HUDEP-2 (cell line): ENCODE measurements at regions not wholly inside any gene's neighbourhood (a gene's known extent, or its start where the extent isn't known, plus 50 kb on each side); places are given as distances from the start of the nearest gene placed in this dataset.
"Not testable (repeated sequence)": the region's sequence is repeated elsewhere in the genome, so short reads cannot be mapped to it uniquely, and the experiment has no call there.

Source experiments
- DNase-seq, 76 experiments: peaks; one replicate each; lab custom pipeline; 2025; ENCODE audit not compliant: unreplicated experiment in 76 of 76; lab: John Stamatoyannopoulos, UW

DNA sequence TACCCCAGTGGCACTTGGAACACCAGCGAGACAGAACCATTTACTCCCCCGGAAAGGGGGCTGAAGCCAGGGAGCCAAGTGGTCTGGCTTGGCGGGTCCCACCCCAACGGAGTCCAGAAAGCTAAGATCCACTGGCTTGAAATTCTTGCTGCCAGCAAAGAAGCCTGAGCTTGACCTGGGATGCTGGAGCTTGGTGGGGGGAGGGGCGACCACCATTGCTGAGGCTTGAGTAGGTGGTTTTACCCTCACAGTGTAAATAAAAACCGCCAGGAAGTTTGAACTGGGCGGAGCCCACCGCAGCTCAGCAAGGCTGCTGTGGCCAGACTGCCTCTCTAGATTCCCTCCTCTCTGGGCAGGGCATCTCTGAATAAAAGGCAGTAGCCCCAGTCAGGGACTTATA, 62.8 kb downstream of the RPS24 start:
- DNase-seq = not testable (repeated sequence)

DNA sequence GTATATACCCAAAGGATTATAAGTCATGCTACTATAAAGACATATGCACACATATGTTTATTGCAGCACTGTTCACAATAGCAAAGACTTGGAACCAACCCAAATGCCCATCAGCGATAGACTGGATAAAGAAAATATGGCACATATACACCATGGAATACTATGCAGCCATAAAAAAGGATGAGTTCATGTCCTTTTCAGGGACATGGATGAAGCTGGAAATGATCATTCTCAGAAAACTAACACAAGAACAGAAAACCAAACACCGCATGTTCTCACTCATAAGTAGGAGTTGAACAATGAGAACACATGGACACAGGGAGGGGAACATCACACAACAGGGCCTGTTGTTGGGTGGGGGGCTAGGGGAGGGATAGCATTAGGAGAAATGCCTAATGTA, 68.9 kb downstream of the RPS24 start:
- DNase-seq = not testable (repeated sequence)

DNA sequence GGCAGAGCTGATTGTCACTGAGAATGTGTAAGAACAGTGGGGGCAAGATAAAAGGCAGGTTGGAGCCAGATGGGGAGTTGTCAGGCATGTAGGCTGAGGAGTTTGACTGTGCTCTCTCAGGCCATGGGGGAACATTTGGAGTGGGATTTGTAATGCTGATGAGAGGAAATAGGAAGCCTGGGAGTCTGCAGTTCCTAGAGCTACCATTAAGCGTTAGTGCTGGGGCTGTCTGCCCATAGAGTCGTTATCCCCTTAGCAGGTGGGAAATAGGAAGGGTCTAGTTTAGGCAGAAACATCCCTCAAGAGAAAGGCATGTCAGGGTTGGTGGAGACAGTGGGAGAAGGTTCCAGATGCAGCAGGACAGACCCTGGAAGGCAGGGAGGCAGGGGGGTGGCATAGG, 75.5 kb downstream of the RPS24 start:
- no peak for DNase-seq

DNA sequence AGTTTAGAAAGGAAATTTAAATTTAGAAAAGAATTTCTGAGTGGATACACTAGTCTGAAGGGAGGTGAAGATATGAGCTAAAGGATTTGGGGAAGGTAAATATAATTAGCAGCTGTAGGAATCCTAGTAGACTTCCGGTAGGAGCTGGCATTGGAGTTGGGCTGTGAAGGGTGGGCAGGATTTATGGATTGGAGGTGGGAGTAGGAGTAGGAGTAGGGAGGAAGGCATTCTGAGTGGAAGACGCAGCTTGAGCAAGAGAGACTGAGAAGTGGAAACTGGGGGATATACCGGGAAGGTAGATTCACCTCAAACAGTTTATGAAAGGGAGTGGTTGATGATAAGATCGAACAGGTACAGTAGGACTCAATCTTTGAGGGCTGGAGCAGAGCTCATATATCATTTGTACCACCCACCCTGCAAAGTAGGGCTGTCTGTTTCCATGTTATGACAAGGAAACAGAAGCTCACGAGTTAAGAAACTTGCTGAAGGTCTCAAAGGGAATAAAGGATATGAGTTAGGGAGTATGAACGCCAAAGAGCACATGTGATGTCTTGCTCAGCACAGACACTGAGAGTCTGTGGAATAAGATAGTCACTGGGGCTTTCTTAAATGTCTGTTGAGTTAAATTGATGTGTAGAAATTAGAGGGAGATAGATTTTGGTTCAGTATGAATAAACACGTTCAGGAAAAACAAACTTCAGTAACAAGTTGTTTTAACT, 81.6 kb downstream of the RPS24 start:
- DNase-seq = no peak

DNA sequence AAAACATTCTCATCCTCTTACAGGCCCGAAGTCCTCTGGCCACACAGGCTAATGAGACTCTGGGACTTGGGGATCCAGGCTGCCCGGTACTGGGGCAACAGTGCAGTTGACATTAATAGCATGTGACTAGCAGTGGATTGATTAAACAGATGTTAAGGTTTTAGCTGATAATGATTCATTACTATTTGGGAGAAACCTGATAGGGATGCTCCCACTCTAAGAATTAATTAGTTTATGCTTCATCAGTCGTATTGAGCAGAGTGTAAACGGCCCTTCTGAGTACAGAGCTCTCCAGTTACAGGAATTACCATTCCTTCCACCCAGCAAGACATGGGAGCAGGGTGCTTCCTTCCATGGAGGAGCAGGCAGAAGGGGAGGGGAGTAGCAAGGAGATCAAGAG, 82.7 kb downstream of the RPS24 start:
- DNase-seq = no peak

DNA sequence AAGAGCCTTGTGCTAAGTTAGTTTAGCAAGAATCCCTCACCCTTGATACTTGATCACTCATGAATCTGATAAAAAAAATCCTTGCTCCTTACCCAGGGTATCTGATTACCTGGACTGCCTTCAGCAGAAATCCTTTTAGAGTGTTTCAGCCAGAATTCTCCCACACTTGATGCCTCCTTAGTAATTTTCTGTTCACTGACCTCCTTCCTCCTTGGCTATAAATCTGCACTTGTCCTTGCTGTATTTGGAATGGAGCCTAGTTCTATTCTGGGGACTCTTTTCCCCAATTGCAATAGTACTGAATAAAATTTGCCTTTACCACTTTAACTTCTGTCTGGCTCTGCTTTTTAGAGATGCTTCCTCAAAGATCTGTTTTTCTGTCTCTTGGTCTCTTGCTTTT, 84.9 kb downstream of the RPS24 start:
- DNase-seq = no peak

DNA sequence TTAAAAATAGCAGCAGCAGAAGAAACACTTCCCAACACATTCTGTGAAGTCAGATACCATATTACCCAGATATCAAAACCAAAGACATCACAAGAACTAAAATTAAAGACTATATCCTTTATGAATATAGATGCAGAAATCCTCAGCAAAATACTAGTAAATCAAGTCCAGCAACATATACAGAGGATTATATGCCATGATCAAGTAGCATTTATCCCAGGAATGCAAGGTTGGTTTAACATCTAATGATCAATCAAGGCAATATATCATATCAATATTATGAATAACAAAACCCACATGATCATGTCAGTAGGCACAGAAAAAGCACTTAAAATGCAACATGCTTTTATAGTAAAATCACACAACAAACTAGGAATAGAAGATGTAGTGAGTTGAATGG, 88.1 kb downstream of the RPS24 start:
- no peak for DNase-seq

DNA sequence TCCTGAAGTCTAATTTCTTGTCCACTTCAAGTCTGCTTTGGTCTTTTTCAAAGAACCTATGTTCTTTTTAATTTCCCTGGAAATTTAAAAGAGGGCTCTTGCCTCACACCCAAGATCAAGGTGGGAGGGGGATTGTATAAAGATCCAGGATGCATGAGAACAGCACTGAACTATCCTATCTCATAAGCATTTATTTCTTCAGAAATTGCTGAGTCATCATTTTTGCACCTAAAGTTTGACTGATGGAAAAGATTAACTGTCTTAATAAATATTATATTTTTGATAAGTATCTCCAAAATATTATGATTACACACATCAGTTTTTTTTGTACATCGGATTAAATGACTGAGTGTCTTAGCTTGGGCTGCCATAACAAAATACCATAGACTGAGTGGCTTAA, 90.5 kb downstream of the RPS24 start:
- no peak for DNase-seq

DNA sequence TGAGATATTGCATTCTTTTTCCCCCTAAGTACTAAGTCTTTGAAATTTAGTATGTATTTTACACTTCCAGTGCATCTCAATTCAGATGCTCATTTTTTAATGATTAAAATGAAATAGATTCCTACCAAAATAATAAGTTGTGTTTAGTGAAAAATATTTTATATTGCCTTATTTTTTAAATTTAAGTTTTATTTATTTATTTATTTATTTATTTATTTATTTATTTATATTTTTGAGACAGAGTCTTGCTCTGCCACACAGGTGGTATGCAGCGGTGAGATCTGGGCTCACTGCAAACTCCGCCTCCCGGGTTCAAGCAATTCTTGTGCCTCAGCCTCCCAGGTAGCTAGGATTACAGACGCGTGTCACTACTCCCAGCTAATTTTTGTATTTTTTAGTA, 95.5 kb downstream of the RPS24 start:
- no peak for DNase-seq

DNA sequence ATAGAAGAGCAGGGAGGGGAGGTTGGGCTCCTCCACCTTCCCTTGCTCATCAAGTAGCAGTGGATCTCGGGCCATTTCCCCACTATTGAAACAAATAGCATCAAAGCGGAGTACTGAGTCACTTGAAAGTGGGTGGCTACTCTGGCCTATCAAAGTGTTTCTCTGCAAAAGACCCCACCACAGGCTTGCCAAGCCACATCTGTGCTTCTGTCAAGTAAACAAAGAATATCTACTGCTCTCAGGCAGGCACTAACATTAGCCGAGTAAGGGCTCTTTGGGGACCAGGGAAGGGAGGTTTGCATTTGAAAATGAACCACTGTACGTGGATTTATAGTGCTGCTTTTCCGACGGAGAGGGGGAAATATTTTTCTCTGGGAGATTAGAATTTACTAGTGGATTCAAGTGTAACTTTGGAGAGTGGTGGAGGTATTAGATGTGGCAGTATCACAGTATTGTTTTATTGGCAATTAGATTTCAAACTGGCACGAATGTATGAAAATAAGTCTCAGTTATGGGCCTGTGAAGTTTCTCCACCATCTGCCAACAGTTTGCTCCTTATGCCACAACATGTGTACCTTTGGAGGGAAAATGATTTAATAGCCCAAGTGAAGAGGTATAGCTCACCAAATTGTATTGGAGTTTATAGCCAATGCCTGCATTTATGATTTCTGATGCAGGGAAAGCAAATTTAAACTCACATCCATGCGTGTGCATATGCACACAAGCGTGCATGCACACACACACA, 97.5 kb downstream of the RPS24 start:
- DNase-seq = no peak

DNA sequence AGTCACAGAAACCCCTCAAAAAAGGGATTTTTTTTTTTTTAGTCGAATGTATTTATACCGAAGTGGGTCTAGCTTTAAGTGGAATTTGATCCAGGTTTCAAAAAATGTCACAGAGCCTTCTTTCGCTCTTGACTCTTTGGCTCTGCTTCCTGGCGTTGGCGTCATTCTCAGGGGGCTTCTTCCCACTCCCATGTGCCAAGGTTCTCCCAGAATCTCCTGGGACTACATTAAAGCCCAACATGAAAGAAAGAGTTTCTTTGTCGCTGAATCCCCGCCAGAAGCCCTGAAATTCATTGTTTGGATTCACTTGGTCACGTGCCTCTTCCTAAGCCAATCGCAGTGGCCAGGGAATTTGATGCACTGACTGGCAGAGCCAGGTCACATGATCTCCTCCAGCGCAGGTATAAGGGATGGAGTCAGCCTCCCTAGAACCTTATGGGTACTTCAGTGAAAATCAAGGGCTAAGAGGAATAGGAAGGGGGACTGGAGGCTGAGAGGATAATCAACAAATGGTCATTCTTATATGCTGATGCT, 101.2 kb downstream of the RPS24 start:
- no peak for DNase-seq

DNA sequence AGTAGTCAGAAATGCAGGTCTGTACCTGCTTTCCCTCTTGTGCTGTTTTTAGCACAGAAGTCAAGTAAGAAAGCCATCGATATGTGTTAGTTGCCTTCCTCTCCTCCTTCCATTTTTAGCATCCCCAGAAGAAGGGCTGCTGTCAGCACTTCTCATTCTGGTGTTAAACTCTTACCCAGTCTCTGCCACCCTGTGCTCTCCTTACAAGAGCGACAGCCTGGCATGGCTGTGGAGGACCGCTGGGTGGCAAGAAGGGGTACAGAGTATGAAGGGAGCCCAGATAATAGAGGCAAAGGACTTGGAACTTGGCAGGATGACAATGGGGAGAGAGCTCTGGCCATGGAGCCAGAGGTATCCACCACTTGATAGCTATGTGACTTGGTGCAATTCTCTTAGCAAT, 103.5 kb downstream of the RPS24 start:
- no peak for DNase-seq

DNA sequence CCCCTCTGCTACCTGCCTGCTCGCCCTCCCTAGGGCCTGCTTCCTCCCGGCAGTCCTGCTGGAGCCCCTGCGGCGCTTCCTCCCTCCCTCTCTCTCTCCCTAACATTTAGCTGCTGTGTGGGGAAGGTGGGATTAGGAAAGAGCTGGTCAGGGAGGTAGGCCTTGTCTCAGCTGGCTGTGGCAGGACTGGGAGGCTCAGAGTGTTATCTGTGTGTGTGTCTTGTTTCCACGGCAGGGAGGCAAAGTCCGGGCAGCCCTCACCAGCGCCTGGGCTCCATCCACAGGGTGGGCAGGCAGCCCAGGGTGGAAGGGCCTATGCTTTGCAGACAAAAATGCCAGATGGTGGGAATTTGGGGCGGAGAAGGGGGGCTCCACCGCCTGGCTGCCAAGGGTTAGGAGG, 105.7 kb downstream of the RPS24 start:
- no peak for DNase-seq

DNA sequence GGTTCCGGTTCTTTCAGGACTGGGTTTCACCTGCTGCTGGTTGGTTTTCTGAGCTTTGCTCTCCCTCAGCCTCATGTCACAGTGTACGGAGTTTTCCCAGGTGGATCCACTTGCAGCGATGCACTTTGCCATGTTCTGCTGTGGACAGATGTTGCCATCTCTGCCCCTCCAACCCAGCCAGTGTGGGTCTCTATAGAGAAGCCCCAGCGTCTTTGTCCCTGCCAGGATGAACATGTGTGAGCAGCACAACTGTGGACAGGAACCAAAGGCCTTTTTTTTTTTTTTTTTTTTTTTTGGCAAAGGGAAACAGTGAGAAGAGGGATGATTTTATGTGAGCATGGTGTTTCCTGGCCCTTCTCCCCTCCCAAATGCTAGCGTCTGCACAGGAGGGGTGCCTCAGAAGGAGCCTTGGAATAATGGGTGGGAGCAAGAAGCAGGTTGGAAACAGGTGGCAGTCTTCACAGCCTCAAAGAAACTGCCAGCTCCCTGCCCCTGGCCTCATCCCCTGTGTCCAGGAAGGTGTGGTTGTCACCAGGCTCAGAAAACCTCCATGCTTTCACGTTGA, 106.5 kb downstream of the RPS24 start:
- no peak for DNase-seq

DNA sequence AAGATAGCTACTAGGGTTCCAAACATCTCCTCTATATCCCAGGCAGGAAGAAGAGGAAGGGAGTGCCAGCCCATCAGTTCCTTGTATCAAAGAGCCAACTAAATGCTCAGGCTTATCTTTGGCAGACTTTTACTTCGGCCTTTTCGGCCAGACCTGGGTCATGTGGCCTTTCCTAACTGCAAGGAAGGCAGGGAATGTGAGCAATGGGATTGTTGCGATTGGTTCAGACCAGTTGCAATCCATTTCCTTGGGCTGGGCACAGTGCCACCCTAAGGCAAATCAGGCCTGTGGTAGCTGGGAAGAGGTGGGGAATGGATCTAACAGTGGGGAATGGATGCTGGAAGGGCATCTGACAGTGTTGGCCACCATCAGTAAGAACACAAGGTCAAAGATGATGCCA, 109.9 kb downstream of the RPS24 start:
- DNase-seq = no peak

DNA sequence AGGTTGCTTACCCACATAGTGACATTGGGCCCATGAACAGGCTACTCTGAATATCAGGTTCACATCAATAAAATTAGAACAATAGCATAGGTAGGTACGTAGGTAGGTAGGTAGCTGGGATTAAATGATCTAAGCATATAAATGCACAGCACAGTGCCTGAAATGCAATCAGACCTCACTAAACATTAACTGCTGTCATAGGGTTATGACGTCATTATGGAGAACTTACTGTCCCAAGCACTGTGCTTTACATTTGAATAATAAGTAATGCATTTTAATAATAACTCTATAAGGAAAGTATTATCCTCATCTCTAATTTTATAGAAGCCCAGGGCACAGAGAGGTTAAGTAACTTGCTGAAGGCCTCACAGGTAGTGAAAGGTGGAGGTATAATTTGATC, 112.5 kb downstream of the RPS24 start:
- DNase-seq = no peak

DNA sequence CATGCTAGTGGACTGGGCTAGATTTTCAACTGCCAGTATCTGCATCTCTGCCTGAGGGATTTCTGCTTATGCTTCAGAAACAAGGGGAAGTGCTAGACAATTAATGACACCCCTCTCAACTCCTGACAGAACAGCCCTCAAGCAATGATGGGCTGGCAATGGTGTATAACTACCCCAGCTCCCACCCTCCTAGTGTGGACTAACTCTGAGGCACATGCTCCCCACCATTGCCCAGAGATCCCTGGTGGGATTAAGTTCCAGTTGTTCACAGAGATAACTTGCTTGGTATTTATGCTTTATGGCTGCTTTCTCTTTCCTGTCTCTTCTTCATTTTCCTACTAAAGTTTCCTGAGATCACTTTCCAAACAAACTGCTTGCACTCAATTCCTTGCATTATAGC, 113.5 kb downstream of the RPS24 start:
- DNase-seq = no peak

DNA sequence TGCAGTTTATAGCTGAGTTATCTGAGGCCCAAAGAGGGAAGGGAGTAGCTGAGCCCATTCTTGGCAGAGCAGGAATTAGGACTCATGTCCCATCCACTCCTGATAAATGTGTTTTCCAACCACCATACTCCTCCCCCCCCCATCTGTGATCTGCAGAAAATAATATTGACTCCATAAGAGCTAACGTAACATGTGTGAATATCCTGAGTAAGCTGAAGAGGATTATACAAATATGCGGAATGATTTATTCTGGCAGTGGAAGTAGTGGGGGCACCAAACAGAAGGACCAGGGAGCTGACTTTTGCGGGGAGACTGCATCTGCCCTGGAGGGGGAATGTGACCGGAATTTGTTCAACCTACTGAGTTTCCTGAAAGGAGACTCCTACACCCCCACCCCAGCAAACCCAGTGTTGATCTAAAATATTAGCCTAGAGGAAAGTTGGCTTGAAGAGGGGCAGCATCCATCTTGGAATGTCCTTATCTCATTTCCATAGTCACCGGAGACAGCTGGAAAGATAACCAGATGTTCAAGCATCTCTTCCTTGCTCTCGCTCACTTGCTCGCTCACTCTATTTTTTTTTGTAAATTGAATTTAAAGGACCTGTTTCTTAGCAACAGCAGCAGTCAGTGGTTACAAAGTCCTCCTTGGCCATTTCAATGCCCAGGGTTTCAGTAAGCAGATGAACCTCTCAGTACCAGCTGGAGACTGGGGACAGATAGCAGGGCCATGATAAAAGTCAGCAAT, 114.7 kb downstream of the RPS24 start:
- no peak for DNase-seq

DNA sequence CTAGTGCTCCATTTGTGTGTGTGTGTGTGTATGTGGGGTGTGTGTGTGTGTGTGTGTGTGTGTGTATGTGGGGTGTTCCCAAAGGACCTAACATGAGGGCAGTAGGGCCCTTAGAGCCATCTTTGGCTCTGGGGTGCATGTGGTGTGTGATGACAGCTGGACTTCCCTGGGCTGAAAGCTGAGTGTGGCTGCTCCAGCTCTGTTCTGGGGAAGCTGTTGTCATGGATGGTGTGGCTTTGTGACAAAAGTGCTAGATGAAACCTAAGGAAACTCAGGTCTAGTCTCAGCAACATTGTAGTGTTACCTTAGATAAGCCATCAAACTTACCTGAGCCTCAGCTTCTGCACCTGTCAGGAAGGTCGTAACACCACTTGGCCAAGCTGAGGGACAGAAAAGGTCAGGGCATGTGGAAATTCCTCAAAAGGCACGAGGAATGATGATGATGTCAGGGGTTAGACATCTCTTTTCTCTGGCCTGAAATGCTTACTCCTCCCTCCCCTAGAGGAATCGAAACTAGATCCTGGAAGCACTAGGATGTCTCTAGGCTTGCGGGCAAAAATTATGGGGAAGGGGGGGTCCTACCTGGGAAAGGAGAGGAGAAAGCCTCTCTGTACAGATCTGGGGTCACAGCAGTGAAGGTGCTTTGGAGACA, 115.4 kb downstream of the RPS24 start:
- no peak for DNase-seq

DNA sequence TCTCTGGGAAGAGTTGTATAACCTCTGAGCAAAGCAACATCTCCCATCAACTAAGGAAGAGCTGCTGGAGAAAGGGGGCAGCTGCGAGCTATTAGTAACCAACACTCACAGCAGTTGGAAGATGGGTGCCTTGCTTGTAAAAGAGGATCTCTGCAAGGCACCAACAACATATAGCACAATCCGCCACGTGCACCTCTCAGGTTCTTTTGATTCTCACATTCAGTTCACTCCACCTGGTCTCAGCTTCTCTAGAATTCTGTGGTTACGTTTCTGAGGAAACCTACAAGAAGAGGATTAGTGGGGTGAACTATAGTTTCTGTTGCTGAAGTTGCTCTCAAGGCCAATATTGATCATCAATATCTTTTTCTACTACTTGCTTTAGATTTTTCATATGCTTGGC, 117.1 kb downstream of the RPS24 start:
- DNase-seq = no peak

DNA sequence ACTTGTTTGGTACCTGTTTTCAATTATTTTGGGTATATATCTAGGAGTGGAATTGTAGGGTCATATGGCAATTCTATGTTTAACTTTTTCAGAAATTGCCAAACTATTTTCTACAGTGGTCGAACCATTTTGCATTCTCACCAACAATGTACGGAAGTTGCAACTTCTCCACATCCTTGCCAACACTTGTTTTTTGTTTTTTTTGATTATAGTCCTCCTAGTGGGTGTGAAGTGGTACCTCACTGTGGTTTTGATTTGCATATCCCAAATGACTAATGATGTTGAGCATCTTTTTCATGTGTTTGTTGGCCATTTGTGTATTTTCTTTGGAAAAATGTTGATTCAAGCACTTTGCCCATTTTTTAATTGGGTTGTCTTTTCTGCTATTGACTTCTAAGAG, 122.1 kb downstream of the RPS24 start:
- DNase-seq = no peak
